Mucosa of descending colon (tissue), 3 donors: ENCODE measurements at regions not wholly inside any gene's neighbourhood (a gene's known extent, or its start where the extent isn't known, plus 50 kb on each side); places are given as distances from the start of the nearest gene placed in this dataset.
A peak's percentile ranks its signal among the peaks of the same experiment; 100 is the strongest.

Experiments
- ATAC-seq: fragments of 200-7000 bp; cut with Tn5 transposase; one replicate; pipeline ENCODE4 v1.9.1; 2020; ENCODE audit warnings: mild to moderate bottlenecking, moderate library complexity
- DNase-seq, 3 donors: peaks; one replicate each; pipeline ENCODE4 v3.0.0-alpha.2; 2020
- H3K36me3 ChIP-seq: fragments of 200-600 bp; one replicate; pipeline ENCODE4 v1.8.0; 2021; ENCODE audit warnings: low read depth, mild to moderate bottlenecking
- H3K4me1 ChIP-seq: fragments of 200-600 bp; one replicate; pipeline ENCODE4 v1.8.0; 2021; ENCODE audit warnings: low read depth, mild to moderate bottlenecking
- H3K4me3 ChIP-seq: fragments of 200-600 bp; one replicate; pipeline ENCODE4 v1.8.0; 2021; ENCODE audit warnings: mild to moderate bottlenecking
- H3K9me3 ChIP-seq: fragments of 200-600 bp; one replicate; pipeline ENCODE4 v1.8.0; 2021; ENCODE audit warnings: mild to moderate bottlenecking
- intact Hi-C, 2 donors: fragments of 100-400 bp; cut with DNase I in 1 of 2; cut with micrococcal nuclease in 1 of 2; formaldehyde crosslinking; loops; one replicate each; pipeline versions ENCODE4 v1.11.0 to v1.11.1; 2022; cut with DNase I, micrococcal nuclease
- TF ChIP-seq, protein P1 (sequence below): fragments of 200-600 bp; IDR thresholded peaks from one replicate; pipeline ENCODE4 v1.8.0; 2022; ENCODE audit warnings: antibody characterized with exemption, mild to moderate bottlenecking
- donor health status: DM: no; HTN: no; CAD: no; lungs with moderate emphysema.
- donor health status: DM: no; HTN: no; CAD: no.
- donor health status: DM: no; HTN: yes; CAD: no.

DNA sequence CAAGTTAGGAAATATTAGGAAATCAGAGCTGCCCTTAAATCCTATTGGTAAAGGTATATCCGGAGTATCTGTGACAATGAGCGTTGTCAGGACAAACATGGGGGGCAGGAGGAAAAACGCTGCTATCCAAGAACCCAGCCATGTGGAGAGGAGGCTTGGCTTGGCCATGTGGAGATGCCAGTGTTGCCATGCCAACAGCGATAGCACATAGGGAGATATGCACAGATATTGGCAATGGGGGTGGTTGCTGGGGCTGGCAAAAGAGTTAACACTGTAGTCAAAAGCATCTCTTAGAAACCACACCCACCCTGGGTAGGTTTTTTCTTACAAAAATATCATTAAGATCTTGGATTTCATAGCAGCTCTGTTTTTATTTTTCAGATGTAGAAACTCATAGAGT lies 106.4 kb upstream of the ASTN2 start:
- DNase-seq, result no peak
- Histone ChIP-seq H3K36me3 (no peaks in the 10 kb centered on the region), H3K9me3 (no peaks in the 10 kb centered on the region), H3K4me1 (no peaks in the 10 kb centered on the region), H3K4me3 (no peak overlapping the region)
- TF ChIP-seq, protein P1, sequence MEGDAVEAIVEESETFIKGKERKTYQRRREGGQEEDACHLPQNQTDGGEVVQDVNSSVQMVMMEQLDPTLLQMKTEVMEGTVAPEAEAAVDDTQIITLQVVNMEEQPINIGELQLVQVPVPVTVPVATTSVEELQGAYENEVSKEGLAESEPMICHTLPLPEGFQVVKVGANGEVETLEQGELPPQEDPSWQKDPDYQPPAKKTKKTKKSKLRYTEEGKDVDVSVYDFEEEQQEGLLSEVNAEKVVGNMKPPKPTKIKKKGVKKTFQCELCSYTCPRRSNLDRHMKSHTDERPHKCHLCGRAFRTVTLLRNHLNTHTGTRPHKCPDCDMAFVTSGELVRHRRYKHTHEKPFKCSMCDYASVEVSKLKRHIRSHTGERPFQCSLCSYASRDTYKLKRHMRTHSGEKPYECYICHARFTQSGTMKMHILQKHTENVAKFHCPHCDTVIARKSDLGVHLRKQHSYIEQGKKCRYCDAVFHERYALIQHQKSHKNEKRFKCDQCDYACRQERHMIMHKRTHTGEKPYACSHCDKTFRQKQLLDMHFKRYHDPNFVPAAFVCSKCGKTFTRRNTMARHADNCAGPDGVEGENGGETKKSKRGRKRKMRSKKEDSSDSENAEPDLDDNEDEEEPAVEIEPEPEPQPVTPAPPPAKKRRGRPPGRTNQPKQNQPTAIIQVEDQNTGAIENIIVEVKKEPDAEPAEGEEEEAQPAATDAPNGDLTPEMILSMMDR, result no peak
- no peak for ATAC-seq
- intact Hi-C loops, result no loop called here

DNA sequence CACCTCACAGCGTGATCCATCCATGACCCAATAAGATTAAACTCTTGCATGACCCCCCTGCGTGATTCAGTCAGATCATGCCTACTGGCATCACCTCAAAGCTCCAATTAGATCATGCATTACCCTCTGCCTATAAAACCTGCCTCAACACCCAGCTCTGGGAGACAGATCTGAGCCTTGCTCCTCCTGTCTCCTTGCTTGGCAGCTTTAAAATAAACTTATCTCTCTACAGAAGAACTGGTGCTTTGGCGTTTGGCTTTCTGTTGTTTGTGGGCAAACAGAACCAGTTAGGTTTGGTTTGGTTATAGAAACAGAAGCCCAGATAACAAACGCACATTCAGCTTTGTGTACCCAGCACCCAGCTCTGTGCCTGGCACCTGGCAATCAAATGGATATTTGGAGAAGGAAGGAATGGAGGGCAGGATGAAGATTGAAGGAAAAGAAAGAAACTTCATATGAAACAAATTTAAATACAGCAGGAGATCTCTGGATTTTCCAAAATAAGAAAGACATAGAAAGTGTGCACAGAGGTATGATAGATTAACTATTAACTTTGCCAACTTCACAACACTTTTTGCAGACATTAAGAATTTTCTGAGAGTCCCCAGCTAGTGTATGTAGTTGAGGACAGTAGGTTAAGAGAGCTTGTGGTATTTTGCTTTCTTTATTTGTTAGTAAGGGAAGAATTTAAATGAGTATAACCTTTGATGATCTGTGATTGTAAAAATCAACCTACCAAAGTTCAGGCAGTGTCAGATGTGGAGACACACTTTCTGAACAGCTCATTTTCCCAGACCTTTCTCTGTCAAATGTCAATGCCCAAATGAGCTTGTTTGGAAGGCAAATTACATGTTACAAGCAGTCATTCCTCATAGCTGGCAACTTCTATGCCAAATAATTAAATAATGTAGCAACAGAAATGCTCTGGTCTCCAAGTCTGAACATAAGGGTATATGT lies 102.1 kb upstream of the ASTN2 start:
- H3K4me3 ChIP-seq, result no peak overlapping the region
- H3K9me3 ChIP-seq, result no peaks in the 10 kb centered on the region
- TF ChIP-seq, protein P1, result no peak
- intact Hi-C loops, result no loop called here
- no peak for DNase-seq
- H3K4me1 ChIP-seq, result no peaks in the 10 kb centered on the region
- no peaks in the 10 kb centered on the region for H3K36me3 ChIP-seq
- peak; percentile 38 for ATAC-seq

DNA sequence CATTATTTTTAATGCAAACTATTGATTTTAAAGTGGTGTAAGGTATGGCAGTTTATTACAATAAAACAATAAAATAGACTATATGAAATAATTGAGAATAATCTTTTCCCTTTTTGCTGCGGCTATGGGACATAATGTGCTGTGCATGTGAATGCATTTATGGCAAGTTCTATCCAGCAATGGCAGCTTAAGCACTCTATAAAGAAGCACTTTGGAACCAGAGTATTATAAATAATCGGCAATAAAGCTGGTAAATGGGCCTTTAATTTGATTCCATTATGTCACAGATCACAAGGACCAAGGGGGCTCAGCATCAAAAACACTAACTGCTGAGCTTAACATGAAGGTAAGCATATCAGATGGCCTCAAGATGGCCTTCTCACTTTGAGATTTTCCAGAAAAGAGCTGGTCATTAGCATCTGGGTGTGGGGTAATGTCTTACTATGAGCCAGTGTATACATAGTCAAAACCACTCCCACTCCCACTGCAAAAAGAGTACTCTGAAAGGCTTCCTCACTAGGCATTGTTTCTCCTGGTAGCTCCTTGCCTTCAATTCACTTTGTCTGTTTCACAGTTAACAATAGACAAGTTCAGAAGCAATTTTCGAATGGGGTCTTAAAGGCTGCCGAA lies 97.1 kb upstream of the ASTN2 start:
- intact Hi-C loops, result no loop called here
- TF ChIP-seq, protein P1, result no peak
- no peak for ATAC-seq
- Histone ChIP-seq H3K4me3 (no peak overlapping the region), H3K4me1 (no peaks in the 10 kb centered on the region), H3K9me3 (no peaks in the 10 kb centered on the region), H3K36me3 (no peaks in the 10 kb centered on the region)
- DNase-seq, result no peak

DNA sequence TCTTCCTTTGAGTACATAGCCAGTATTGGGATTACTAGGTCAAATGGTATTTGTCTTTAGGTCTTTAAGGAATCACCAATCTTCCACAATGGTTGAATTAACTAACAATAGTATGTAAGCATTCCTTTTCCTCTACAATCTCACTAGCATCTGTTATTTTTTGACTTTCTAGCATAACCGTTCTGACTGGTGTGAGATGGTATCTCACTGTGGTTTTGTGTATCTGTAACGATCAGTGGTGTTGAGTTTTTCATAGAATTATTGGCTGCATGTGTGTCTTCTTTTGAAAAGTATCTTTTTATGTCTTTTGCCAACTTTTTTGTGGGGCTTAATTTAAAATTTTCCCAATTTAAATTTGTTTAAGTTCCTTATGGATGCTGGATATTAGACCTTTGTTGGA lies 81.5 kb upstream of the ASTN2 start:
- H3K9me3 ChIP-seq, result no peaks in the 10 kb centered on the region
- intact Hi-C loops, result no loop called here
- TF ChIP-seq, protein P1, result no peak
- no peaks in the 10 kb centered on the region for H3K4me1 ChIP-seq
- ATAC-seq (no peak), DNase-seq (no peak)
- no peak overlapping the region for H3K4me3 ChIP-seq
- H3K36me3 ChIP-seq, result no peaks in the 10 kb centered on the region

DNA sequence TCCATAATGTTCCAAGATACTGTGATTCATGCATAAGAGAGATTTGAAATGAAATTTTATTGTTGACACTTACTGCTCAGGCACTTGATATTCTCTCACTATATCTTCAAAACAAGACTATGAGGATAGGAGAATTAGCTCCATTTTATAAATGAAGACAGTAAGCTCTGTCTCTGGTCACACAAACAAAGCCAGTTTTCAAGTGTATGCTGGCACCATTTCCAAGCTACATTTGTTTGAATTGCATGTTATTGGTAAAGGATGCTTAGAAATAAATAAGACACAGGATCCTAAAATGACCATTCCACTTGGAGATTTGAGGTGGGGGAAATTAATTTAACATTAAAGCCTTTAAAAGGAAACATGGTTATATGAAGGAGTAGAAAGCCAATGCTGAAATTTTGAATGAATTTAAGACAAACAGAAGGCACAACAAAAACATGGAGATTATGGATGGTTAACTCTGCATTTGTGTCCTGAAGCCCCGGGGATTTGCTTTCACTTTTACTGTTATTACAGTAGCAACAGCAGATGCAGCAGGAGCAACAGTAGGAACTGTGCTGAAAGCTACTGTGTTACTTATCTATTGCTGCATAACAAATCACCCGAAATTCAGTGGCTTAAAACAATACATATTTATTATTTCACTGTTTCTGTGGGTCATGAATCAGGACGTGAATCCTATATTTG lies 79.7 kb upstream of the ASTN2 start:
- intact Hi-C loops, result no loop called here
- no peaks in the 10 kb centered on the region for H3K4me1 ChIP-seq
- DNase-seq (no peak), ATAC-seq (peak; percentile 38)
- no peak overlapping the region for H3K4me3 ChIP-seq
- TF ChIP-seq, protein P1, result no peak
- H3K9me3 ChIP-seq, result no peaks in the 10 kb centered on the region
- H3K36me3 ChIP-seq, result no peaks in the 10 kb centered on the region
